GM12872 (cell line): ENCODE measurements at regions not wholly inside any gene's neighbourhood (a gene's known extent, or its start where the extent isn't known, plus 50 kb on each side); places are given as distances from the start of the nearest gene placed in this dataset.

ENCODE experiments used
- CTCF ChIP-seq: IDR thresholded peaks from 3 replicates; pipeline ENCODE4 v1.5.1; 2011; ENCODE audit warnings: low read depth, mild to moderate bottlenecking, low read length, moderate library complexity; ENCODE audit not compliant: insufficient read depth

GRCh38 chr2:185299867-185300266, 438.7 kb upstream of the FSIP2 start:
- no peak for TF ChIP-seq CTCF

- no peak for TF ChIP-seq CTCF
Observed at GRCh38 chr2:185306119-185306518, 432.5 kb upstream of the FSIP2 start.

- no peak for TF ChIP-seq CTCF
Observed at GRCh38 chr2:185316383-185316782, 422.2 kb upstream of the FSIP2 start.

GRCh38 chr2:185318271-185318724, 420.3 kb upstream of the FSIP2 start:
- TF ChIP-seq CTCF, result no peak

- no peak for TF ChIP-seq CTCF
Observed at GRCh38 chr2:185335879-185336278, 402.7 kb upstream of the FSIP2 start.

- TF ChIP-seq CTCF, result no peak
Observed at GRCh38 chr2:185337033-185337432, 401.6 kb upstream of the FSIP2 start.

- no peak for TF ChIP-seq CTCF
Observed at GRCh38 chr2:185338104-185338503, 400.5 kb upstream of the FSIP2 start.

- TF ChIP-seq CTCF, result no peak
Observed at GRCh38 chr2:185347445-185347844, 391.2 kb upstream of the FSIP2 start.
